AG04449 (cell line): ENCODE measurements at regions not wholly inside any gene's neighbourhood (a gene's known extent, or its start where the extent isn't known, plus 50 kb on each side); places are given as distances from the start of the nearest gene placed in this dataset.
"Not testable (repeated sequence)": the region's sequence is repeated elsewhere in the genome, so short reads cannot be mapped to it uniquely, and the experiment has no call there.

ENCODE experiments used
- CTCF ChIA-PET: fragments of 350-600 bp; formaldehyde crosslinking; extraction: SDS; loops from one replicate; lab custom pipeline; 2021; ENCODE audit warnings: antibody characterized with exemption; lab: Yijun Ruan, JAX
- POLR2A ChIA-PET: fragments of 400-600, 350-600 bp; formaldehyde crosslinking; extraction: SDS; loops from one replicate; lab custom pipeline; 2020; ENCODE audit warnings: antibody characterized with exemption, inconsistent platforms; lab: Yijun Ruan, JAX
- DNase-seq: peaks from one replicate; pipeline ENCODE4 v3.0.0-alpha.2; 2010; ENCODE audit warnings: low read depth, low spot score
- H3K4me3 ChIP-seq: 2 replicates; pipeline ENCODE4 v1.5.1; 2011; ENCODE audit warnings: low read depth, mild to moderate bottlenecking, control low read depth, low read length
- CTCF ChIP-seq: IDR thresholded peaks from one replicate; pipeline ENCODE4 v1.5.1; 2011; ENCODE audit warnings: mild to moderate bottlenecking, moderate library complexity, low read length, control low read depth, inconsistent platforms; ENCODE audit not compliant: insufficient read depth; ENCODE audit errors: missing control alignments

- no peak for TF ChIP-seq CTCF
- ChIA-PET POLR2A (no interaction called here), CTCF (no interaction called here)
- no peak for DNase-seq
- H3K4me3 ChIP-seq: no peak overlapping the region
These were observed 58.9 kb upstream of the ZNF280D start for GRCh38 chr15:56792211-56792610.

GRCh38 chr15:56791521-56791920 lies 58.2 kb upstream of the ZNF280D start:
- DNase-seq, POLR2A ChIA-PET, H3K4me3 ChIP-seq, CTCF ChIA-PET: not testable (repeated sequence)

GRCh38 chr15:56788359-56788758 lies 55.0 kb upstream of the ZNF280D start:
- POLR2A ChIA-PET: no interaction called here
- no peak for DNase-seq
- no peak overlapping the region for H3K4me3 ChIP-seq
- TF ChIP-seq CTCF: no peak
- CTCF ChIA-PET: no interaction called here

- TF ChIP-seq CTCF: no peak
- DNase-seq: no peak
- ChIA-PET CTCF (no interaction called here), POLR2A (no interaction called here)
- H3K4me3 ChIP-seq: no peak overlapping the region
These were observed 53.7 kb upstream of the ZNF280D start for GRCh38 chr15:56786966-56787365.

- TF ChIP-seq CTCF: no peak
These were observed 50.8 kb upstream of the ZNF280D start for GRCh38 chr15:56783857-56784661.

GRCh38 chr15:56783156-56783856 lies 50.0 kb upstream of the ZNF280D start:
- POLR2A ChIA-PET: no interaction called here
- no peak for DNase-seq
- no peak for TF ChIP-seq CTCF
- CTCF ChIA-PET: interaction anchor here (1.4 kb wide), 1 partner anchor 9 kb away, joined by 4 read pairs; no protein-coding TSS in a partner anchor
- no peak overlapping the region for H3K4me3 ChIP-seq

More at GRCh38 chr15:56783857-56784661, 50.8 kb upstream of the ZNF280D start:
- no peak overlapping the region for H3K4me3 ChIP-seq
- no peak for DNase-seq
- CTCF ChIA-PET: interaction anchor here (1.4 kb wide), 1 partner anchor 10 kb away, joined by 4 read pairs; no protein-coding TSS in a partner anchor
- POLR2A ChIA-PET: interaction anchor here (0.6 kb wide), 1 partner anchor 10 kb away, joined by 3 read pairs; no protein-coding TSS in a partner anchor
